ENCODE measurements at regions not wholly inside any gene's neighbourhood (a gene's known extent, or its start where the extent isn't known, plus 50 kb on each side); places are given as distances from the start of the nearest gene placed in this dataset.

DNA sequence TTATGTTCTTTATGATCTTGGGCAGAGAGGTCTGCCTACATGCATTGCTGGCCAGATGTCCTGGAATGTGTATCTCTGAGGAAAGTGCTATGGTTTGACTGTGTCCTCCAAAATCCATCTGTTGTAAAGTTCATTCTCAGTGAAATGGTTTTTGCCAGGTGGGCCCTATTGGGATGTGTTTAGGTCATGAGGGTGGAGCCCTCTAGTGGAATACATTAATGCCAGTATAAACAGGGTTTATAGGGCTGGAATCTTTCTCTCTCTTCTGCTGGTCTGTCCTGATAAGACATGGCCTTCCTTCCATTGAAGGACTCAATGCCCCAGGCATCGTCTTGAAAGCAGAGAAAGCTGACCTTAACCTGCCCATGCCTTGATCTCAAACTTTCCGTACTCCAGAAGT lies 258.5 kb downstream of the RPIA start:
- TF ChIP-seq ZNF274 (IDR thresholded peaks at IDR 0.05; ENCODE audit: low read depth, low read length) (no peak), YY1 (IDR thresholded peaks at IDR 0.05; ENCODE audit: insufficient read depth, insufficient read length) (no peak)

Data from NT2/D1 (cell line).